Inflammatory macrophage (primary cell): ENCODE measurements at regions not wholly inside any gene's neighbourhood (a gene's known extent, or its start where the extent isn't known, plus 50 kb on each side); places are given as distances from the start of the nearest gene placed in this dataset.
"Not testable (repeated sequence)": the region's sequence is repeated elsewhere in the genome, so short reads cannot be mapped to it uniquely, and the experiment has no call there.

Source experiments
- DNase-seq, 2 donors: peaks; one replicate each; pipeline ENCODE4 v3.0.0-alpha.2; 2020 to 2022

- not testable (repeated sequence) for DNase-seq
Measured at GRCh38 chr4:128646893-128647292, 162.6 kb upstream of the JADE1 start.

- DNase-seq = not testable (repeated sequence)
Measured at GRCh38 chr4:128644693-128645654, 164.5 kb upstream of the JADE1 start.

- DNase-seq = not testable (repeated sequence)
Measured at GRCh38 chr4:128644107-128644506, 165.4 kb upstream of the JADE1 start.

GRCh38 chr4:128641566-128641965, 167.9 kb upstream of the JADE1 start:
- DNase-seq = not testable (repeated sequence)

- DNase-seq = no peak
Measured at GRCh38 chr4:128639541-128640270, 169.8 kb upstream of the JADE1 start.

- DNase-seq = no peak
Measured at GRCh38 chr4:128636906-128637305, 172.6 kb upstream of the JADE1 start.

GRCh38 chr4:128635955-128636560, 173.4 kb upstream of the JADE1 start:
- no peak for DNase-seq

GRCh38 chr4:128635141-128635954, 174.2 kb upstream of the JADE1 start:
- DNase-seq = no peak

- no peak for DNase-seq
Measured at GRCh38 chr4:128633067-128633466, 176.4 kb upstream of the JADE1 start.

- no peak for DNase-seq
Measured at GRCh38 chr4:128630871-128631270, 178.6 kb upstream of the JADE1 start.

GRCh38 chr4:128623508-128624215, 185.8 kb upstream of the JADE1 start:
- no peak for DNase-seq

GRCh38 chr4:128620279-128620965, 189.1 kb upstream of the JADE1 start:
- not testable (repeated sequence) for DNase-seq

GRCh38 chr4:128615197-128615596, 194.3 kb upstream of the JADE1 start:
- DNase-seq = no peak

- DNase-seq = no peak
Measured at GRCh38 chr4:128608006-128608405, 201.5 kb upstream of the JADE1 start.

GRCh38 chr4:128606173-128606572, 203.3 kb upstream of the JADE1 start:
- no peak for DNase-seq

- DNase-seq = no peak
Measured at GRCh38 chr4:128604840-128605239, 204.7 kb upstream of the JADE1 start.

- DNase-seq = no peak
Measured at GRCh38 chr4:128604204-128604603, 205.3 kb upstream of the JADE1 start.

- DNase-seq = no peak
Measured at GRCh38 chr4:128603081-128603480, 206.4 kb upstream of the JADE1 start.

GRCh38 chr4:128601991-128602695, 207.4 kb upstream of the JADE1 start:
- no peak for DNase-seq
